NCI-H526 treated with DMSO at 0.1 percent for 48 hours (cell line): ENCODE measurements at regions not wholly inside any gene's neighbourhood (a gene's known extent, or its start where the extent isn't known, plus 50 kb on each side); places are given as distances from the start of the nearest gene placed in this dataset.

Source experiments
- DNase-seq: peaks from one replicate; lab custom pipeline; 2025; lab: John Stamatoyannopoulos, UW

- DNase-seq: no peak
Measured at GRCh38 chr5:143870362-143870761, 58.4 kb downstream of the HMHB1 start.

- DNase-seq: no peak
Measured at GRCh38 chr5:143870871-143871632, 59.1 kb downstream of the HMHB1 start.

GRCh38 chr5:143871672-143872071, 59.7 kb downstream of the HMHB1 start:
- DNase-seq: no peak

GRCh38 chr5:143874312-143874711, 62.4 kb downstream of the HMHB1 start:
- peak; percentile 6 for DNase-seq

GRCh38 chr5:143877196-143877595, 65.2 kb downstream of the HMHB1 start:
- DNase-seq: no peak

- DNase-seq: no peak
Measured at GRCh38 chr5:143878430-143878829, 66.5 kb downstream of the HMHB1 start.

- no peak for DNase-seq
Measured at GRCh38 chr5:143879646-143880045, 67.7 kb downstream of the HMHB1 start.

- no peak for DNase-seq
Measured at GRCh38 chr5:143880178-143880577, 68.2 kb downstream of the HMHB1 start.

- DNase-seq: no peak
Measured at GRCh38 chr5:143882520-143882919, 70.6 kb downstream of the HMHB1 start.

- no peak for DNase-seq
Measured at GRCh38 chr5:143886096-143886495, 74.1 kb downstream of the HMHB1 start.

- DNase-seq: no peak
Measured at GRCh38 chr5:143886651-143887638, 75.0 kb downstream of the HMHB1 start.

GRCh38 chr5:143887903-143888665, 76.1 kb downstream of the HMHB1 start:
- no peak for DNase-seq

- DNase-seq: no peak
Measured at GRCh38 chr5:143888912-143889311, 77.0 kb downstream of the HMHB1 start.

GRCh38 chr5:143889986-143890385, 78.0 kb downstream of the HMHB1 start:
- DNase-seq: no peak

GRCh38 chr5:143890487-143890886, 78.5 kb downstream of the HMHB1 start:
- DNase-seq: no peak

- no peak for DNase-seq
Measured at GRCh38 chr5:143892271-143892670, 80.3 kb downstream of the HMHB1 start.

GRCh38 chr5:143892908-143893307, 80.9 kb downstream of the HMHB1 start:
- DNase-seq: no peak

- DNase-seq: no peak
Measured at GRCh38 chr5:143893638-143894037, 81.7 kb downstream of the HMHB1 start.

- DNase-seq: no peak
Measured at GRCh38 chr5:143896516-143896915, 84.6 kb downstream of the HMHB1 start.

GRCh38 chr5:143896966-143897365, 85.0 kb downstream of the HMHB1 start:
- DNase-seq: no peak

GRCh38 chr5:143898381-143898780, 86.4 kb downstream of the HMHB1 start:
- no peak for DNase-seq

GRCh38 chr5:143898916-143899591, 87.1 kb downstream of the HMHB1 start:
- no peak for DNase-seq
